NT2/D1 (cell line): ENCODE measurements at regions not wholly inside any gene's neighbourhood (a gene's known extent, or its start where the extent isn't known, plus 50 kb on each side); places are given as distances from the start of the nearest gene placed in this dataset.

Experiments used
- DNase-seq: peaks from one replicate; pipeline ENCODE4 v3.0.0-alpha.2; 2011; ENCODE audit warnings: low read depth, low spot score
- H3K27me3 ChIP-seq: 2 replicates; pipeline ENCODE4 v1.6.0; 2011; ENCODE audit warnings: mild to moderate bottlenecking; ENCODE audit not compliant: insufficient read length, insufficient read depth
- H3K36me3 ChIP-seq: 2 replicates; pipeline ENCODE4 v1.6.1; 2011; ENCODE audit warnings: mild to moderate bottlenecking, low read length, mixed read lengths; ENCODE audit not compliant: insufficient read depth, insufficient read length
- H3K4me1 ChIP-seq: 2 replicates; pipeline ENCODE4 v1.5.1; 2011; ENCODE audit not compliant: insufficient read depth, insufficient read length
- H3K4me3 ChIP-seq: 2 replicates; pipeline ENCODE4 v1.5.1; 2011; ENCODE audit warnings: low read depth; ENCODE audit not compliant: insufficient read length
- H3K9ac ChIP-seq: 2 replicates; pipeline ENCODE4 v1.6.0; 2011; ENCODE audit warnings: low read depth; ENCODE audit not compliant: insufficient read length
- H3K9me3 ChIP-seq: 2 replicates; pipeline ENCODE4 v1.5.1; 2011; ENCODE audit warnings: mild to moderate bottlenecking, low read length; ENCODE audit not compliant: insufficient read depth
- SUZ12 ChIP-seq: IDR thresholded peaks from 2 replicates; pipeline ENCODE4 v1.6.1; 2011; ENCODE audit not compliant: insufficient read length, insufficient read depth; ENCODE audit errors: extremely low read depth
- YY1 ChIP-seq: IDR thresholded peaks from 2 replicates; pipeline ENCODE4 v1.6.1; 2011; ENCODE audit not compliant: insufficient read length, insufficient read depth
- ZNF274 ChIP-seq: IDR thresholded peaks from 2 replicates; pipeline ENCODE4 v1.6.1; 2011; ENCODE audit warnings: mild to moderate bottlenecking, low read depth, low read length

DNA sequence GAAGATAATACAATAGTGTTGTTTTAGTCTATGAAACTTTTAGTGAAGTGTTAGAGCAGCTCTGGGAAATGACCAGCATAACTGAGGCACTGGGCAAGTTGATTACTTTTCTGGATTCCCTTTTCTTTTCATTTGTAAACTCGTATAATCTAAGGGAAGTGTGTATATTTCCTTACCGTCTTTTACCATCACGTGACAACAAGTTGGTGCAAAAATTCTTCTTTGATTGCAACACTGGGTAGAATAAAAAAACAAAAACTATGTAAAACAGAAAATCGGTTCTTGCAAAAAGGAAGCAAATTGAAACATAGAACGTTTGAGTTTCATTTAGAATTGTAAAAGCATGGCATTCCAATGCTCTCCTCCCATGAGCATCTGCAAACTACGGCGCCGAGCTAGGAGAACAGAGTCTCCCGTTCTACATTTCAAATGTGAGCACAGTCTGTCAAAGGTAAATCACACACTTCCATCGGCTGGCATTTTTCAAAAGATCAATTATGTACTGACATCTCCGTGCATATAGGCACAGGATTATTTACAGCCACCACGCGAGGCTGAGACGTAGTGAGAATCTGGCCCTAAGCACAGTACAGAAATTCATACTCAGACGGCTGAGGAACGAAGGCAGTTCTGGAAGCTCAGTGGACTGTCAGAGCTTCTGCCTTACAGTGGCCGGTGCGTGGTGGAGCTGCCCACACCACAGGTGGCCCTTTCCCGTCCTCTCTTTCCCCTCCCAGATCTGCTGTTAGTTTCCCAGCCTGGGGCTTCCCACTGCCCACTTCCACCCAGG lies 314.0 kb downstream of the BMP7 start:
- no peaks in the 10 kb centered on the region for H3K27me3 ChIP-seq
- DNase-seq, result no peak
- peaks cover 4% of the 10 kb centered on the region; the same call in 1 of the 2 replicates for H3K9me3 ChIP-seq
- no peak overlapping the region for H3K4me3 ChIP-seq
- H3K36me3 ChIP-seq, result no peaks in the 10 kb centered on the region
- no peak overlapping the region for H3K9ac ChIP-seq
- TF ChIP-seq YY1 (no peak), SUZ12 (no peak), ZNF274 (no peak)
- H3K4me1 ChIP-seq, result peaks cover 4% of the 10 kb centered on the region

DNA sequence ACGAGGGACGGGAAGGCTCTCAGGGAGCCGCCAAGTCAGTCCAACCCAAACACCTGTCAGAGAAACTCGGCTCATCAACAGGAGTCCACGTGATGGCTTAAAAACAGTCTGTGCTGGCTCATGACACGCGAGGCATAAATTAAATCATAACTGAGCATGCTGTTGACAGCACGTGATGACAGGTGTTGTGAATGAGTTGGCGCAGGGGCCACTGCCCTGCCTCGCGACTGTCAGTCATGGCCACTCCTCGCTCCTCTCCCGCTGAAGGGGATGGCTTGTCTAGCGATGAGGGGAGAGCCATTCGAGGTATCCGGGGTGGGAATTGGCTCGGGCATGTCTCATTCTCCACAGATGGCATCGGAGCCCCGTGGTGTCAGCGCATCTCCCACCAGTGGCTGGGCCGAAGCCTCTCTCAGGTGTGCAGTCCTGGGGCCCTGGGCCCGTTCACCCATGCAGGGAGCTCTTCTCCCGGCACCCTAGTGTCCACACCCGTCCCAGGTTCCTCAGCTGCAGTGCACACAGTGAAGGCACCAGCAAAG lies 313.3 kb downstream of the BMP7 start:
- peaks cover 4% of the 10 kb centered on the region for H3K4me1 ChIP-seq
- H3K36me3 ChIP-seq, result no peaks in the 10 kb centered on the region
- no peak overlapping the region for H3K4me3 ChIP-seq
- H3K27me3 ChIP-seq, result no peaks in the 10 kb centered on the region
- H3K9ac ChIP-seq, result no peak overlapping the region
- peaks cover 4% of the 10 kb centered on the region; the same call in 1 of the 2 replicates for H3K9me3 ChIP-seq
- DNase-seq, result no peak
- no peak for TF ChIP-seq YY1
- no peak for TF ChIP-seq ZNF274
- no peak for TF ChIP-seq SUZ12

DNA sequence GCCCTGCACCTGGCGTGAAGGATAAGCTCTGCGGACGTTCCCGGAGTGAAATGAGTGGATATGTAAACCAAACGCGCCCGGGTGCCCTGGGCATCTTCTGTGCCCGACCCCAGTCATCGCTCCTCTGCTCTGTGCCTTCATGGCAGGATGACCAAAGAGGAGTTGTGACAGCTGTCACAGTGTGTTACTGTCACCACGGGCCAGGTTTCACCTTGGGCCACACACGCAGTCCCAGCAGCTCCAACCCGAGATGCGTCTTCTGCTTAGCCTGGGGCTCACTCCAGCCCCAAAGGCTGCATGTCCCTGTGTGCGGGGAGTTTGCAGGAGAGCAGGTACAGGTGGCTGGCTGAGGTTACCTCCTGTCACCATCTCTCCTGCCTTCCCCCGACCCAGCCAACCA lies 311.6 kb downstream of the BMP7 start:
- TF ChIP-seq ZNF274, result no peak
- TF ChIP-seq SUZ12, result no peak
- Histone ChIP-seq H3K36me3 (no peaks in the 10 kb centered on the region), H3K9me3 (no peaks in the 10 kb centered on the region), H3K4me1 (peaks cover 4% of the 10 kb centered on the region), H3K27me3 (no peaks in the 10 kb centered on the region), H3K4me3 (no peak overlapping the region), H3K9ac (no peak overlapping the region)
- no peak for DNase-seq

DNA sequence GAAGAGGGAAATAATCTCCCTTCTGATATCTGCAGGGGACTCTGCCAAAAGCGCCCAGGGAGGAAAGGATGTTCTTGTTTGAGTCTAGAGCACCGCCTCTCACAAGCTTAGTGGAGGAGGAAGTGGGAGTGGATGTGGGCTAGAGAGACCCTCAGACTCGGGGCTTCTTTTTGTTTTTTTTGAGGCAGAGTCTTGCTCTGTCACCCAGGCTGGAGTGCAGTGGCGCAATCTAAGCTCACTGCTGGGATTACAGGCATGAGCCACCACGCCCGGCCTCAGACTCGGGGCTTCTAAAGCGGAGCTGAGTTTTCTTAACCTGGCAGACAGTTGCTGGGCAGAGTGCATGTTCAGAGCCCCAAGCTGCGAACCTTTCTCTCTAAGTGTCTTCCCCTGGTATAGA lies 310.8 kb downstream of the BMP7 start:
- TF ChIP-seq ZNF274 (no peak), SUZ12 (no peak), YY1 (no peak)
- Histone ChIP-seq H3K36me3 (no peaks in the 10 kb centered on the region), H3K4me1 (peaks cover 4% of the 10 kb centered on the region), H3K27me3 (no peaks in the 10 kb centered on the region), H3K9me3 (no peaks in the 10 kb centered on the region), H3K9ac (no peak overlapping the region), H3K4me3 (no peak overlapping the region)
- no peak for DNase-seq

DNA sequence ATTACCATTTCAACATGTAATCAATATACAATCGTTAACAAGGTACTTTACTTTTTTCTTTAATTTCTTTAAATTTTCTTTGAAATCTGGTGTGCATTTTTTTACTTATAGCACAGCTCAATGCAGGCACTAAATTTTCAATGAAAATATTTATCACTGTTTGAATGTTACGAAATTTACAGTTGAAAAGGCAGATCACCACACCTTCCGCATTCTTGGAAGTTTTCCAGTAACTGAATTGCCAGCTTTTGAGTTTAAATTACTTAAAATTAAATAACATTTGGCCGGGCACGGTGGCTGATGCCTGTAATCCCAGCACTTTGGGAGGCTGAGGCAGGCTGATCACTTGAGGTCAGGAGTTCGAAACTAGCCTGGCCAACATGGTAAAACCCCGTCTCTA lies 309.9 kb downstream of the BMP7 start:
- H3K36me3 ChIP-seq, result no peaks in the 10 kb centered on the region
- no peak overlapping the region for H3K4me3 ChIP-seq
- DNase-seq, result no peak
- H3K4me1 ChIP-seq, result peaks cover 4% of the 10 kb centered on the region
- TF ChIP-seq YY1 (no peak), ZNF274 (no peak)
- no peak overlapping the region for H3K9ac ChIP-seq
- H3K9me3 ChIP-seq, result no peaks in the 10 kb centered on the region
- no peaks in the 10 kb centered on the region for H3K27me3 ChIP-seq

DNA sequence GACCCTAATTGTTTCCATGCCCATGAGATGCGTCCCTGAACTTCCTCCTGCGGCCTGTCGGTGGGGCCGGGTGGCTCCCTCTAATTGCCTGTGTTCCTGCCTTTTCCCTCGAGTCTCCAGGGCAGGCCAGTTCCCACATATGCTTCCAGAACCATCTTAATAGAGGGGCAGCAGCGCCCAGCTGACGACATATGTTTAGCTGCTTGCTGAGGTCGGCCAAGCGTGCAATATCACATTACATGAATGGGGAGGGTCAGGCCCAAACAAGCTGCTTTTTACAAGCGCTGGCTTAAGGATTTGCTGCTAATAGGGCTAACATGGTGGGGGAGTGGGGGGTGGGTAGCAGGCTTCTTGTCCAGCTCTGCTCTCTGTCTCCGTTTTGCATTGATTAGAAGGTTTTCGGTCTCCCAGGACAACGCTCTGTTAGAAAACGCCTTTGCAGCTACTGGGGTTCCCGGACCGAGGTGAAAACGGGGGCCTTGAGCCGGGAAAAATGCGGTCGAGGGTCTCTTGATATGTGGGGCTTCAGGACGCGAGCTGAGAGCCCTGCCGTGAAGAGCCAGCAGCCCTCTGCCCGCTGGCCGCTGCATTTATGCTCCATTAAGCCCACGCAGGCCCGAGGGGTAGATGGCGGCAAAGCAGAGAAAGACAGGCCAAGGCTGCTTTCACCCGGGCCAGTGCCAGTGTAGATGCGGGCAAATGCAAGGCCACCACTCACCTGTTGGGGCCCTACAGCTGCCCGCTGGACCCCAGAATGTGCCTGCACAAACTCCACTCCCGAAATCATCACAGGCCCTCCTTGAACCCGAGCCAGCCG lies 308.5 kb downstream of the BMP7 start:
- peaks cover 4% of the 10 kb centered on the region for H3K4me1 ChIP-seq
- DNase-seq, result no peak
- TF ChIP-seq SUZ12, result no peak
- no peak for TF ChIP-seq YY1
- no peak for TF ChIP-seq ZNF274
- H3K9me3 ChIP-seq, result no peaks in the 10 kb centered on the region
- H3K4me3 ChIP-seq, result no peak overlapping the region
- no peaks in the 10 kb centered on the region for H3K36me3 ChIP-seq
- peak overlapping the region; percentile 29 for H3K9ac ChIP-seq
- H3K27me3 ChIP-seq, result no peaks in the 10 kb centered on the region

DNA sequence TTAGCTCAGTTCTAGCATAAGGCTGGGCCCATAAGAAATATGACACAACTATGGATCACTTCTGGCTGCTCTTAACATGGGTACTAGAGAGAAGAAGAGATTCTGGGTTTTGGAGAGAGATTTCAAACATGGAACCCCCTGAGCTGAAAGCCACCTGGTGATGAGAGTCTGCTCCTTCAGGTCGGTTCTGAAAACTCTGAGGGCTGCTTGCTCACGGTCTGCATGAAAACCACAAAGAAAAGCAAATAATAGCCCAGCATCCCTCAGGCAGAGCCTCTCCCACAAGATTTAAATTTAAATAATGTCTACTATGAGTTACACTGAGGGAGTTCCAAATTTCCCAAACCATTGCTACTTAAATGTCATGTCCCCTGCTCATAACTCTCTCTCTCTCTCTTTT lies 301.5 kb downstream of the BMP7 start:
- TF ChIP-seq ZNF274 (no peak), SUZ12 (no peak), YY1 (no peak)
- DNase-seq, result no peak

More for the DNA sequence above, 301.5 kb downstream of the BMP7 start:
- H3K36me3 ChIP-seq, result no peaks in the 10 kb centered on the region
- no peak overlapping the region for H3K4me3 ChIP-seq
- no peaks in the 10 kb centered on the region for H3K9me3 ChIP-seq
- H3K9ac ChIP-seq, result no peak overlapping the region
- no peaks in the 10 kb centered on the region for H3K27me3 ChIP-seq
- H3K4me1 ChIP-seq, result peaks cover 8% of the 10 kb centered on the region
